HPDE6-E6E7 (cell line): ENCODE measurements at regions not wholly inside any gene's neighbourhood (a gene's known extent, or its start where the extent isn't known, plus 50 kb on each side); places are given as distances from the start of the nearest gene placed in this dataset.

Experiments
- DNase-seq: peaks from one replicate; pipeline ENCODE4 v3.0.0; 2011; ENCODE audit warnings: missing footprints; ENCODE audit errors: extremely low spot score

DNA sequence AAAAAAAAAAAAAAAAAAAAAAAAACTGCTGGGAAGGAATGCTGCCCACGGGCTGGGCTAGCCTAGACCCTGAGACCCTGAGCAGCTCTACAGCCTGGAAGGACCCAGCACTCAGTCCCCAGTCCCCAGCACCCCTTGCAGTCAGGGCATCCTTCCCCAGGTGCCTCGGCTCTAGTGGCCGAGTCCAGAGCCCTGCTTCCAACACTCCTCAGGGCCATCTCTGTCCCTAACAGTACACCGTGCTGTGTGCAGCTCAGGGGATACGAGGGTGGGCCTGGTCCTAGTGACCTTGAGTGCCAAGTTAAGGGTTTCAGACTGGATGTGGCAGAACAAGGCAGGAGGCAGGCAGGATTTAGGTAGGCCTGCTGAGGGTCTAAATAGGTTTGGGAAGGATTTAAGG lies 50.2 kb upstream of the LRP8 start:
- DNase-seq: no peak

DNA sequence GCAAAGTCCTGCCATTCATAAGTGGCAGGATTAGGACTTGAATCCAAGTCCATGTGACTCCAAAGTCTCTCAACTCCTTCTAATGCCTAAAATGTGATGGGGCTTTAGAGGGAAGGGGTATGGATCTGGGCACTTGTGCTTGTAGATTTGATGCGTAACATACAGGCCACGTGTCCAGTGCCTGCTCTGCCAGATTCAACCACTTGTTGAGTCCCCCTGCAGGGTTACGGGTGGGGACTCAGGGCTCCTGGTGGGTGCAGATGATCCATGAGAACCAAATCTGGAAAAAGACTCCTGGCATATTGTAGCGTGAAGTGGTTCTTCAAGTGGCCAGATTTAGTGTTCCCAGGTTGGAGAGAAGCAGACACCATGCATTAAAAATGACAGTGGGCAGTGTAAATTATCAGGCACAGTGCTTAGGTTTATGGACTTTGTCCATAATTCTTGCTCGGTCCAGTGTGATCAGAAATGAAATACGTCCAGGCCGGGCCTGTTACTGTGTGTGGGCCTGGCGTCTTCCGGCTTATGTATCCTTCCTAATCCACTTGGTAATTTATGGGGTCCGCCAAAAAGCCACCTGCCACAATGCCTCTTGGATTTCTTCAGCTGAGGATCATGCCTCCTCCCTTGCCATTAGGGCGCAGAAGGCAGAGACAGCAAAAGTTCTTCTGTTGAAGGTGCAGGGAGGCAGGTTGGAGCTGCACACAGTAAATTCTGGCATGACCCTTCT lies 51.2 kb upstream of the LRP8 start:
- no peak for DNase-seq

DNA sequence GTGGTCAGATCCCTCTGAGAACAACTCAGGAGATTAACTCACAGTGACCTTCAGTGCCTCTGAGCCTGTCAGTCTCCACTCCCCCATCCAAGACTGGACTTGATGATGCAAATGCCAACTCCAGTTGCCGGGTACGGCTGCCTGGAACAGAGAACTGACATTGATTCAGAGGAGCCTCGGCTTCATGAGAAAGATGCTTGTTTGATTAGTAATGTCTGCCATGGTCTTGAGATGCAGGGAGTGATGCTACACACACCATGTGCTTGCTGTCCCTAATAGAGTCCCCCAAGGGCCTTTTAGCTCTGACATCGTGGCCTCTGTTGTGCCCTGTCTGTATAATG lies 51.8 kb upstream of the LRP8 start:
- DNase-seq: no peak

DNA sequence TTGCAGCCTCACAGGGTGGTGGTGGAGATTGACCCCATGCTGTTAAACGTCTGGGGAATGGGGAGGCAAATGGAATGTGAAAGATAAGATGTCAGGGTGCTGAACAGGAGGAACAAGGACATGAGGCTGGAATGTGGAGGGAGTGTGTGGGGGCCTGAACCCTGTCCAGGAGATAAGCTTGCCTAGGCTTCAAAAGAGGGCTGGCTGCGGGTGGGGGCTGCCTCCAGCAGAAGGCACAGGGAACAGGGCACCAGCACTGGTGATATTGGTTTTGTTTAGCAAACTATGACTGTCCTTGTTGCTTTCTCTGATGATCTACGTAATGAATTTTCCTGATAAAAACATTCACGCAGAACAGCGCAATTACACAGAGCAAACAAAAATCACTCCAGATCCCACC lies 52.4 kb upstream of the LRP8 start:
- no peak for DNase-seq

DNA sequence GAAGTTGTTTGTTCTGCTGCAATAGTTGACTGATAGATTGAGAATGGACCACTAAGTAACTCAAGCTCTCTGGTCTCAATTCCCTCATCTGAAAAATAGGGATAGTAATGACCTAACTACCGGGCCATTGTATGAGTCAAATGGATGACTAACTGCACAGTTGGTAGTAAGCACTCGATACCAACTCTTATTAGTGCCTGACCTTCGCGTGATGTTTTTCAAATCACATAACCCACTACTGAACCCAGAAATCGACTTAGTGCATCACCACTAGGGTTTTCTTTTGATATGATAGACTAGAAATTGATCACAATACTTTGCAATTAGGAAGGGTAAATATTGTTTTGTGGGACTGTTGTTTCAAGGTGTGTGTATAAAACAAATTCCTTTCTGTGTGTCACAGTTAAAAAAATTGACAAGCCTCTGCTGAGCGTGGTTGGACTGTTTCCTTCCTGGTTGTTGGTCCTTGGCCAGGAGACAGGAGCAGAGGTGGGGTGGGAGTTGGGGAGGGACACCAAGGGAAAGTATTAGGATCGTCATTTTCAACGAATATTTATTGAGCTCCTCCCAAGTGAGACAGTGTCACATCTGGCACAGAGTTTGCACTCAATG lies 54.0 kb upstream of the LRP8 start:
- DNase-seq: peak; percentile 82

DNA sequence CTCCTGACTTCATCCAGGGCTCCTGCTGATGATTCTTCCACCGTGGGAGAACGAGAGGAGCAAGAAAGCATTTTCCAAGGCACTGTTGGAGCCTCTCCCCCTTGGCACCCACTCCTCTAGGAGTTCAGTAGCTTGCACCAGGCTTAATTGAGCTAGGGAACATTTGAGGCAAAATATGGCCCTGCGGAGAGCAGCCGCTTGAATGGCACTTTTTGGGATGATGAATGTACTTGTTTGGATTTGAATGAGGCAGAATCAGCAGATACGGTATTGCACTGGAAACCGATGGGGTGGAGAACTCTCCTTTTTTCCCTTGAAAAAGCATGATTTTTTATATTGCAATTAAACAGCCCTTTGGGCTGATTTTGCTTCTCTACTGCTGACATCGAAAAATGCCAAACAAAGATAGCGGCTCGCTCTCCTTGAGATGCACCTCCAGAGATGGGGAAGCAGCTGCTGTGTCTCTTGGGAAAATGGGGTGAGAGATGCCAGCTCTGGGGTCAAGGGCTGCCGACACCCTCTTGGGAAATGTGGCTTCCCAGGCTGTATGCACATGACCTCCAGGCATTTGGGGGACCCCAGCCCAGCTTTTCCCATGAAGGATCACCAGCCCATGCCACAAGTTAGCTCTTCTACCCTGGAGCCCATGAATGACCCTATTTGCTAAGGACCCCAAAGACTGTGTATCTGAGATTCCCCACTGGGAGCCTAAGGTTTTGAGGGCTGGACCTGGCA lies 55.4 kb upstream of the LRP8 start:
- no peak for DNase-seq

DNA sequence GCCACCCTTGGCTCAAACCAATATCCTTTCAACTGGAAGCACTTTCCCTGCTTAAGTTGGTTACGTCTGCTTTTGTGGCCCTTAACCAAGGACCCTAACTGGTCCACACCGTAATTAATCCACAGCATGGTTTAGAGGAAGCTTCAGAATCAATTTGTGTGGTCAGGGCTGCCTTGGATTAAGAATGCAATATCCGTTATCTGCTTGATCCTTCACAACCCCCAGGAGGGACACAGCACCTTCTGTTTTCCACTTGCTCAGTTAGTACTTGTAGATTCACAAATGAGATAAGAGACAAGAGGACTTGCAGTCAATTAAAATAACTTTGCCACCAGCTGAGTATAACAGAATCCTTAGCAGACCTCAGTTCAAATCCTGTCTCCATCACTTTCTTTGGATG lies 56.9 kb upstream of the LRP8 start:
- DNase-seq: no peak

DNA sequence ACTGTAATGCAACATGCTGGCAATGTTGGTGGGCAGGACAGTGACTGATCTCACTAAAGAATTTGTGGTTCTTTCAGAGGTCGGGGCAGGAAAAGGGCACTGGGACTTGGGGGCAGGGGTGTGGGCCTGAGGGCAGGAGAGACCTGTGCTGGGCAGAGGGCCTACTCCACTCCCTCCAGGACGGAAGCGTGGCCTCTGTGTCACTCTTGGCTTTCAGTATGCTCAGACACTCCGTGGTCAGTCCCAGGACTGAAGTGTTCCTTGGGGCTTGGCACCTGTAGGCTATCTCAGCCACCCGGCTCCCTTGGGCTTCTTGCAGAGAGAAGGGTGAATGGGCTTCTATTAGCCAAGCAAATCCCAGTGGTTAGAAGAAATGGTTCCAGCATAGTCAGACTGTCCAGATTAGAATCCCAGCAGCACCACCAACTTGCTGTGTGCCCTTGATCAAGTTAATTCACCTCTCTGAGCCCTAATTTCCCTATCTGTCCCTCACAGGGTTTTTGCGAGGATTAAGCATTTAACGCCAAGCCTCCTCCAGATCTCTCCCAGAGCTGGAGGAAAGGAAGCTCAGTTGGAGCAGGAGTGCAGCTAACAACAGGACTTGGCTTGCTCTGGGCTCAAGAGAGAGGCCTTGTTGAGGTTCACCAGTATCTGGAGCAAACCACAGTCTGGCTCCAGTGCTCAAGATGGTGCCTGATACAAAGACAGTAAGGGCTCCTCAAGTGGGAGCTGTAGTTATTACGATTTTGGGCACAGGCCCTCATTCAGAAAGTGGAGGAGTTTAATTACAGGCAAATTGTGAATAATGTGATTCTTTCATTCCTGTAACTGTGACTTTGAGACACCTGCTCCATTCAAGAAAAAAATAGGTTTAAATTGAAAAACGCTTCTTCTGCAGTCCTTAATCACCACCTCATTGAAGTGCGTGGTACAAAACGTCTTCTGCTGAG lies 57.7 kb upstream of the LRP8 start:
- DNase-seq: no peak

DNA sequence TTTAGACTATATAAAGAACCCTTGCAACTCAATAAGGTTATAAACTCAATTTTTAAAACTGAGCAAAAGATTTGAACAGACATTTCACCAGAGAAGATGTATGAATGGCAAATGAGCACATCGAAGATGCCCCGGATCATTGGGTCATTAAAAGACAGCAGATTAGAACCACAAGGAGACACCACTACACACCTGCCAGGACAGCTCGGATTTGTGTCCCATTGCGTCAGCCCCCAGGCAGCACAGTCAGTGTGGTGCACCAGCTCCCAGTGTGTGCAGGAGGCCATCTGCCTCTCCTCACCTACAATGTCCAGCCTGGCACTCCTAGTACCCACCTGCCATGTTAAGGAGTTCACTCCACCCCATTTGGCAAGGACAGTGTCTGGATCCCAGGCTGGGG lies 61.1 kb upstream of the LRP8 start:
- DNase-seq: no peak

DNA sequence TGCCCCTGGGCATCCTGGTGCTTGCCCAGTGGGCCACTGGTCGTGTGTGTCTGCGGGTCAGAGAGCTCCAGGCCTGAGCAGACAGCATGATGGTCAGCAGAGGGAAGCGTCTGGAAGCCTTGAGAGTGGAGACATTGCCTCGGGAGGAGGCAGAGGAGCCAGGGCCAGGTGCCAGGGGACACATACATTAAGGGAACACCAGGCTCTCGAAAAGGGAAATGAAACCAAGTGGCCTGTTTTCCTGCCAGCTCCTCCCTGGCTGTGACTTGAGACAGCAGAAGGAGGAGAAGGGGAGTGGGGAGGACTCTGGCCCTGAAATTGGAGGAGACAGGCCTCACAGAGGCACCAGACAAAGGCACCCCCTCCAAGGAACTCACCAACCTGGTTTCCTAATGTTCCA lies 62.4 kb upstream of the LRP8 start:
- no peak for DNase-seq

DNA sequence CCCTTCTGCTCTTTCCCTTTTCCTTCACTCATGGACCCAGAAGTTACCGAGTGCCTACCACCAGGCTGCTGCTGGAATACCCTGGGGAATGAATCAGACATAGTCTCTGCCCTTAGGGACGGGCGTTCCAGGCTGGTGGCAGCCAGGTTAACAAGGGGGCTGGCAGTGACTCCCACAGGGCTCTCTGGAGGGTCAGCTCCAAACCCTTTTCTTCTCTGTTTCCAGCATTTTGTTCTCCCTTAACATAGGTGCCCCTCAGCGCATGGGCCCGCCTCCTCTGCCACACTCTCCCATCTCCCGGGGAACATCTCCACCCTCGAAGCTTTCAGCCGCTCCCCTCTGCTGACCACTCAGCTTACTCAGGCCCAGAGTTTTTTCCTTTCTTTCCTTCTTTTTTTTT lies 62.9 kb upstream of the LRP8 start:
- no peak for DNase-seq

DNA sequence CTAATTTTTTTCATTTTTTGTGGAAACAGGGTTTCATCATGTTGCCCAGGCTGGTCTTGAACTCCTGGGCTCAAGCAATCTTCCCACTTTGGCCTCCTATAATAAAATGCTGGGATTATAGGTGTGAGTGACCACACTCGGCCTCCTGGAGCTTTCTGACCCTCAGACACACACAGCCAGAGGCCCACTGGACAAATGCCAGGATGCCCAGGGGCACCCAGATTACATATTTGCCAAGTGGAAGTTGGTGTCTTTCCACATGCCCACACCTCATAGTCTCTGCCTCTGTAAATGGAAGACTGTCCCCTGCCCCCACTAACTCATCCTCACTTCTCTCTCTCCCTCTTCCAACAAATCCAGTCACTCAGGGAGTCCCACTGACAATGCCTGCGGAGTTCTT lies 63.4 kb upstream of the LRP8 start:
- DNase-seq: no peak

DNA sequence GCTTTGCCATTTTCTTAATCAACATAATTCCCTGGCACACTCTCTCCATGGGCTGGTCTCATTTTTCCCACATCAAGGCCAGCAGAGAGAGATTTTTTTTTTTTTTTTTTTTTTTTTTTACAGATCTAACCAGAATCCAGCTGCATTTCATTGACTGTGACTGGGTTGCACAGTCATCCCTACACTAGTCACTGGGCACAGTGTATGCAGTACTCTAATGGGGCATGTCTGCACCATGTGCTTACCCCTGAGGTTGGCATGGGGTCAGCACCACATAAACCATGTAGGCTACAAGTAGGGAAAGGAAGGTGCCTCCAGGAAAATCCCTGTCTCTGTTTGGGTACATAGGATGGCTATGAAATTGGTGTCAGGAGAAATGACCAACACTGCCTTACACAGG lies 64.1 kb upstream of the LRP8 start:
- DNase-seq: no peak

DNA sequence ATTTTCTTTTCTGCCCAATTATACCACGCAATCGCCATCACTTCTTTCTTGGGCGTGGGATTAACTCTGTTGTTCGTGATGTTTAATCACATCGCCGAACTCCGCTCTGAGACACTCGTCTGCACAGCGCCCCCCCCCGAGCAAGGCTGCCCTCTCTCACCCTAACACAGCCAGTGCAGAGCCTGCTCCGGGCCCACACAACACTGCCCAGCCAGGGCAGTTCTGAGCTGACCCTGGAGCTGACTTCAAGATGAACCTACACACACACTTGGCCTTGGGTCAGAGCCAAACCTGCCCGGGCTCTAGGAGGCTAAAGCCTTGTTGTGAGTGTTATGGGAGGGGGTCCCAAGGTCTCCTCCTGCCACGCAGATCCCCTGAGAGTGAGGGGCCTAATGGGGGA lies 64.6 kb upstream of the LRP8 start:
- DNase-seq: no peak

DNA sequence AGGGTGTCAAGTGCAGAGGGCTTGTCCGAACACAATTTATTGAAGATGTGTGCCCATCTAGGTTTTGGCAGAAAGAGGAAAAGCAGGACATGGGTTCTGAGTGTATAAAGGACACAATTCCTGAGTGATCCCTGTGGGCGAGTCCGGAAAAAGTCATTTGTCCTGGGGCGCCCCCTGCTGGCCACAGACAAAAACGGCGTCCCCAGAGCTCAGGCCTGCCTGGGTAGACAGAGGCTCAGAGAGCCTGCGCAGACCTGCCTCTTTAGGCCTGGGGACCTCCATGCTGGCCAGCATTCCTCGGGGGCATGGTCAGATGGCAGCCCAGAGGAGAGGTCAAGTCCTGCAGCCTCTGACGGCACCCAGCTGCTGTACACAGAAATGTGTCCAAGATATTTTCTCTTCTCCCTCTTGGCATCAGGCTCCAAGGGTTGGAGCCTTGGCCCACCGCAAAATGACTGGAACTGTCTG lies 65.5 kb upstream of the LRP8 start:
- DNase-seq: peak; percentile 75

DNA sequence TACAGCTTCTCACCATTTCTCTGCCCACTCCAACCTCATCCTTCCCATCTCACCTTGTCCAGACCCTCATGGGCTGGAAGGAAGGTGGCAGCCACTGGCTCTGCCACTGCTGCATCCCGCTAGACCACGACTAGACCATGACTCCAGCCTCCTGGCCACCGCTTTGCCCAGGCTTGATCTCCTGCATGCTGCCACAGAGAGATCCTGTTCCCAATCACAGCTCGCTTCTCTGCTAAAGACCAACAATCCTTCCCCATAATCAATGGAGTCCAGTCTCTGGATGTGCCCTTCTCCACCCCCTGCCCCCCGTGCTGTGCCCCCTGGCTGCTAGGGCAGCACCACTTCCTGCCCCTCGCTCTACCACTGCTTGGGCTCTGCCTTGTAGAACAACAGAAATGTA lies 64.9 kb upstream of the DMRTB1 start:
- no peak for DNase-seq

DNA sequence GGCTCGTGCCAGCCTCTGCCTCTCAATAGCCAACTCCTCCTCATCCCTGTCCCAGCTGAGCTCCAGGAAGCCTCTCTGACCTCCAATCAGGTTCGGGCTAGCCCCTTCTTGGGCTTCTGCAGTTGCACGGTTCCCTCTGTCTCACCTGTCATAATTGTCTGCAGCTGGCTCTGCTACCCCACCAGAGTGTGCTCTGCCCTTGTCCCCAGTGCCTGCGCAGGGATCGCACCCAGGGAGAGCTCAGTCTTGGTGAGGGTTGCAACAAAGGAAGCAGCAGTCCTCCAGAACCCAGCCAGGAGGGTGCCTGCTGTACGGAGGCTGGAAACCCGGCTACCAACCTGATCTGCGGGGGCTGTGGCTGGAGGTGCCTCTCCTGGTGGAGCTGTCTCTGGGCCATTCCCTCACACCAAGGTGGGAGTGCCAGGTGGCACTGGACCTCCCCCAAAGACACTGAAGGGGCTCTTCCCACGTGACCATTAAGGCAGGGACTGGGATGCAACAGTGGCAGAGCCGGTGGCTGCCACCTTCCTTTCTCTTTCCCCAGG lies 63.5 kb upstream of the DMRTB1 start:
- no peak for DNase-seq

DNA sequence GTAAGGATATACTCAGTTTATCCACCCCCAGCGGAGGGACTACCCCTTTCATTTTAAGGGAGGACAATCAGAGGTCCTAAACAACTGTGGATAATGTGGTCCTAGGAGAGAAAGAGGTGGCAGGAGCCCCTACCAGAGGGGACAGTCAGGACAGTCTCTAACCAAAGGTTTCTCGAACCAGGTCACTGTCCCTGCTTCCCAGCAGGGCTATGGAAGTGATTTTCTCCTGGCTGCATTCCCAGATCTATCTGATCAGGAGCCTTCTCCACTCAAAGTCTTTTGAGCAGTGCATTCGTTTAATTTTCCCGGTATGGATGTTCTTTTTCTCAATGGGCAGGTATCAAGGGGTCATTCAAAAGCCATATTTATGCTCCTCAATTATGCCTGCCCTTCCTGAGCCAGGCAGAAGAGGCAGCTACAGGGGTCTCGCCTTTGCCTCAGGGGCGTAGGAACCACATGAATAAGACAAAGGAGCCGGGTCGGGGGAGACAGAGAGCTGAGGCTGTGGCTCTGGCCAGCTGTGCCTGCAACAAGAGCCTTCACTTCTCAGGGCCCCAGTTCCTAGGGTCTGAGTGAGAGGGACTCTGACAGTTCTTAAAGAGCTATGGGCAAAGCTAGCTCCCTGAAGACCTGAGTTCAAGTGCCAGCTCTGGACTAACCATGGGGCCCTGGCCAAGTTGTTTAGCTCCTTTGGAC lies 62.5 kb upstream of the DMRTB1 start:
- DNase-seq: no peak

DNA sequence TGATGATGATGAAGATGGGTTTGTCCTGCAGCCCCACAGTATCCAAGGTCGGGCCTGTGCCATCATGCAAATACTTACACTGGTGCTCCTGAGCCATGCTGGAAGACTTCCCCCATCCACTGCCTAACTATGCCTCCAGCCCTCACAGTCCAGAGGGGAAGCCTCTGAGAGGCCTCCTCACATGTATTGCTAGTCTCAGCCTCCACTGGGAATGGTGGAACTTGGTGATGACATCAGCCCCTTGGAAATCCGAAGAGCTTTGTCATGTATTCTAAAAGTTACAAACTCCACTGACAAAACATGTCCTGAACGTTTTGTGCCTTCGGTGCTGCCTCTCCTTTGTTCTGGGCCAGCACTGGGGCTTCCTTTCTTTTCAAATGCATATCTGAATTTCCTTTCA lies 61.1 kb upstream of the DMRTB1 start:
- DNase-seq: no peak

DNA sequence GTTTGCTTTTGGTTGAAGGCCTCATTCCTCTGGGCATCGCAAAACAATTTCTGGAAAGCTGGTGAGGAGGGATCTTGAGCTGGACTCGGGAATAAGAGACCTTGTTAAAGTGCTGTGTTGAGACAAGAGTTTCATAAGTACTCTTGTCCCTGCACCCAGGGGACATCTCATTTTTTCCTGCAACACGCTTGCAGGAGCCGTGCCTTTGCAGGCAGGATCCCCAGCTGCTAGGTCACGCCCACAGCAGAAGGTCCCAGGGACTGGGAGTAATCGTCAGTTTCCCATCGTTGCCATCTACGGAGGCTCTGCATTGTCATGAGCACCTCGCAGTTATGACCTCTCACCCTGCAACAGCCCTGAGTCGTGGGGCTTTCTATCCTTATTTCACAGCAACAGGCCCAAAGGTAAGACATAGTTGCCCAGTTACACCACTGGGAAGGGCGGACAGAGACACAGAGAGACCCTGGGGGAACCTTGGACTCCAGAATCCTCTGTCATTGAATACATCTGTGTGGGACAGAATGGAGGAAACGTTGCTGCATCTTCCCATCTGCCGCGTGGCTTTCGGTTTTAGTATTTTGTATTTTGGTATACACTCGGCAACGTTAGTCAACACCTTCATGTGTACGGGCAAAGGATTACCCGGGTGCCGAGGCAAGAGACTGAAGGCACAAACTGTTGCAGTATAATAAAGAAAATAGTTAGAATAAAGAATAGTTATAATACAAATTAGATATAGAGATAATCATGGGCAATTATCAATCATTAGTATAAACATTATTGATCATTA lies 60.4 kb upstream of the DMRTB1 start:
- DNase-seq: no peak
